GM13976 (cell line): ENCODE measurements at regions not wholly inside any gene's neighbourhood (a gene's known extent, or its start where the extent isn't known, plus 50 kb on each side); places are given as distances from the start of the nearest gene placed in this dataset.
A peak's percentile ranks its signal among the peaks of the same experiment; 100 is the strongest.

ENCODE experiments used
- DNase-seq: peaks from one replicate; pipeline ENCODE4 v3.0.0; 2012; ENCODE audit warnings: low spot score
- in situ Hi-C: fragments of 300-500 bp; cut with MboI; formaldehyde crosslinking; loops from one replicate; pipeline ENCODE4 v1.12.0; 2022; ENCODE audit warnings: low sequenced_read_pairs, mixed read lengths, inconsistent platforms; ENCODE audit not compliant: unreplicated experiment
- TF ChIP-seq, protein P1 (sequence below): IDR thresholded peaks from 2 replicates; pipeline ENCODE4 v1.5.1; 2012; ENCODE audit warnings: borderline replicate concordance, mild to moderate bottlenecking; ENCODE audit not compliant: insufficient read depth; ENCODE audit errors: extremely low read depth, missing control alignments, control extremely low read depth

GRCh38 chr14:66224492-66225178 lies 261.5 kb upstream of the CCDC196 start:
- DNase-seq = no peak
- TF ChIP-seq, protein P1, sequence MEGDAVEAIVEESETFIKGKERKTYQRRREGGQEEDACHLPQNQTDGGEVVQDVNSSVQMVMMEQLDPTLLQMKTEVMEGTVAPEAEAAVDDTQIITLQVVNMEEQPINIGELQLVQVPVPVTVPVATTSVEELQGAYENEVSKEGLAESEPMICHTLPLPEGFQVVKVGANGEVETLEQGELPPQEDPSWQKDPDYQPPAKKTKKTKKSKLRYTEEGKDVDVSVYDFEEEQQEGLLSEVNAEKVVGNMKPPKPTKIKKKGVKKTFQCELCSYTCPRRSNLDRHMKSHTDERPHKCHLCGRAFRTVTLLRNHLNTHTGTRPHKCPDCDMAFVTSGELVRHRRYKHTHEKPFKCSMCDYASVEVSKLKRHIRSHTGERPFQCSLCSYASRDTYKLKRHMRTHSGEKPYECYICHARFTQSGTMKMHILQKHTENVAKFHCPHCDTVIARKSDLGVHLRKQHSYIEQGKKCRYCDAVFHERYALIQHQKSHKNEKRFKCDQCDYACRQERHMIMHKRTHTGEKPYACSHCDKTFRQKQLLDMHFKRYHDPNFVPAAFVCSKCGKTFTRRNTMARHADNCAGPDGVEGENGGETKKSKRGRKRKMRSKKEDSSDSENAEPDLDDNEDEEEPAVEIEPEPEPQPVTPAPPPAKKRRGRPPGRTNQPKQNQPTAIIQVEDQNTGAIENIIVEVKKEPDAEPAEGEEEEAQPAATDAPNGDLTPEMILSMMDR = no peak
- in situ Hi-C loops = no loop called here

- in situ Hi-C loops = no loop called here
- no peak for DNase-seq
- TF ChIP-seq, protein P1 = no peak
These were observed 260.8 kb upstream of the CCDC196 start for GRCh38 chr14:66225337-66225736.

DNA sequence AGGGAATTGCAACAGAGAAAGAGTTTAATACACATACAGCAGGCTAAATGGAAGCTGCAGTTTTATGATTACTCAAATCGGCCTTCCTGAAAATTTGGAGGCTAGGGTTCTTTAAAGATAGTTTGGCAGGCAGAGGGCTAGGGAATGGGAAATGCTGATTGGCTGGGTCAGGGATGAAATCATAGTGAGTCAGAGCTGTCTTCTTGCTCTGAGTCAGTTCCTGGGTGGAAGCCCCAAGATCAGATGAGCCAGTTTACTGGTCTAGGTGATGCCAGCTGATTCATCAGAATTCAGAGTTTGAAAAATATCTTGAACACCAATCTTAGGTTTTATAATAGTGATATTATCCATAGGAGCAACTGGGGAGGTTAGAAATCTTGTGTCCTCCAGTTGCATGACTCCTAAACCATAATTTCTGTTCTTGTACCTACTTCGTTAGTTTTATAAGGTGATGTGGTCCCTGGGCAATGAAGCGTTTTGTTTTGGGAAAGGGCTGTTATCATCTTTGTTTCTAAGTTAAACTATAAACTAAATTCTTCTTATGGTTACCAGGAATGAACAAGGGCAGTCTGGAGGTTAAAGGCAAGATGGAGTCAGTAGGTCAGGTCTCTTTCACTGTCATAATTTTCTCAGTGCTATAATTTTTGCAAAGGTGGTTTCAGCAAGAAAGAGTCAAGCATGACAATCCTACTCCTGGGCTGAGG lies 257.8 kb upstream of the CCDC196 start:
- in situ Hi-C loops = no loop called here
- TF ChIP-seq, protein P1 = no peak
- DNase-seq = no peak

DNA sequence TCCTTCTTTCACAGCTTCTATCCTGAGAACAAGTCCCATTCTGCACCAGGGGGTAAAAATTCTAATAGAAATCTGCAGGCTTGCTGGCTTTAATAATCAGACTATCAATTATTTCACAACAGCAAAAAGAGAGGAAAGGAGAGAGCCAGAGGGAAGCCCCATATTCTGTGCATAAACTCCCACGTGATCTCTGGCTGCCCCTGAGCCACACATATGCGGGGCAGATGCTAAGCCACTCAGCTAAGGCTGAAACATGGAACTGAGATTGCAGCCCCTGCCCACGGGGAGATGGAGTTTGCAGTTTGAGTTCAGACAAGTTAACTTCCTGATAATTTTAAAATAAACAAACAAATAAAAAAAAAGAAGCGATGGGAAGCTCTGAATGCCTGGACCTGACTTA lies 254.4 kb upstream of the CCDC196 start:
- peak; percentile 5 for DNase-seq
- TF ChIP-seq, protein P1 = no peak
- in situ Hi-C loops = no loop called here

GRCh38 chr14:66233591-66233990 lies 252.6 kb upstream of the CCDC196 start:
- TF ChIP-seq, protein P1 = no peak
- in situ Hi-C loops = no loop called here
- DNase-seq = no peak

DNA sequence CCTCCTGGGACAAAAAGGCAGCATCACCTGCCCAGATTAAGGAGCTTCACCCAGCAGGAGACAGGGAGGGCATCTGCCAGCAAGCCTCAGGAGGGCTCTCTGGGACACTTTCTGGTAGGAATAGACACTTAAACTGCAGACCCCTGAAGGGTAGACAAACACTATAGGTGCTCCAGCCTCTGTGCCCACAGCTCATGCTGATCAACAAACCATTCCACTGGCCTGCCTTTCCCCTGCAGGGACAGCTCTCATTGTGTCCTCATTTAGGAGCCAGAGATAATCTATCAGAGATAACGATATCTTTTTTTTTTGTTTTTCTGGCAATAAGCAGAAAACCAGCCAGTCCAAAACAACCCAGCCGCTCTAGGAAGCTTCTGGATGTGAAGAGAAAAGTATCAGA lies 251.8 kb upstream of the CCDC196 start:
- TF ChIP-seq, protein P1 = no peak
- DNase-seq = no peak
- in situ Hi-C loops = no loop called here
